HFFc6 (cell line): ENCODE measurements at regions not wholly inside any gene's neighbourhood (a gene's known extent, or its start where the extent isn't known, plus 50 kb on each side); places are given as distances from the start of the nearest gene placed in this dataset.

Experiments used
- DNase-seq: peaks from one replicate; pipeline ENCODE4 v3.0.0-alpha.2; 2018
- H3K27ac Mint-ChIP-seq: 2 replicates; pipeline ENCODE4 v1.8.0; 2020; ENCODE audit warnings: mild to moderate bottlenecking, mixed read lengths
- H3K27me3 Mint-ChIP-seq: 2 replicates; pipeline ENCODE4 v1.8.0; 2021; ENCODE audit warnings: mild to moderate bottlenecking, moderate library complexity, mixed read lengths; ENCODE audit not compliant: insufficient read depth
- H3K36me3 Mint-ChIP-seq: 2 replicates; pipeline ENCODE4 v1.8.0; 2021; ENCODE audit warnings: low read depth, mixed read lengths
- H3K4me1 Mint-ChIP-seq: 2 replicates; pipeline ENCODE4 v1.8.0; 2020; ENCODE audit warnings: low read depth, mixed read lengths
- H3K4me3 Mint-ChIP-seq: 2 replicates; pipeline ENCODE4 v1.8.0; 2020; ENCODE audit warnings: mild to moderate bottlenecking, moderate library complexity, mixed read lengths
- H3K9me3 Mint-ChIP-seq: 2 replicates; pipeline ENCODE4 v1.8.0; 2020; ENCODE audit warnings: mild to moderate bottlenecking, mixed read lengths
- TF ChIP-seq, protein P1 (sequence below): fragments of 200-600 bp; sonication (generic); IDR thresholded peaks from 2 replicates; pipeline ENCODE4 v1.5.0; 2021; ENCODE audit warnings: antibody characterized with exemption, mild to moderate bottlenecking

DNA sequence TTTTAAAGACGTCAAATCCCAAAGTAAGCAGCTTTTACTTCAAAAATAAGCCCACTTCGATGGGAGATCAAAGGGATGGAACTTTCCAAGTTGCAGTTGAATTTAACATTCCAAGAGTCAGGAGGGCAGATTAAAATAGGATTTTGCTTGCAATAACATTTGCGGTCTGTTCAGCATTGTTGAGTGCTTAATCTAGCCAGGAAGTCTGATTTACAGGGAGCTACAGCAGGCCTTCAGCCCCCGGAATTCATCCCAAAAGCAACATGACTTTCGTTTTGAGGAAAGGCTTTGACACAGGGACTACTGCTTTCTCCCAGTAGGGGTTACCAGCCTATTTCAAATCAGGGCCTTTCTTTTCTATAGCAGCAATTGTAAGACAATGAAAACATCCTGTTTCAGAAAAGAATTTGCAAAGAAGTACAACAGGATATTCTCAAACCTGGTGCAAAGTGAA, 279.6 kb upstream of the PITRM1 start:
- peak; percentile 94 for DNase-seq
- H3K27ac Mint-ChIP-seq: peak overlapping the region; percentile 92
- TF ChIP-seq, protein P1, sequence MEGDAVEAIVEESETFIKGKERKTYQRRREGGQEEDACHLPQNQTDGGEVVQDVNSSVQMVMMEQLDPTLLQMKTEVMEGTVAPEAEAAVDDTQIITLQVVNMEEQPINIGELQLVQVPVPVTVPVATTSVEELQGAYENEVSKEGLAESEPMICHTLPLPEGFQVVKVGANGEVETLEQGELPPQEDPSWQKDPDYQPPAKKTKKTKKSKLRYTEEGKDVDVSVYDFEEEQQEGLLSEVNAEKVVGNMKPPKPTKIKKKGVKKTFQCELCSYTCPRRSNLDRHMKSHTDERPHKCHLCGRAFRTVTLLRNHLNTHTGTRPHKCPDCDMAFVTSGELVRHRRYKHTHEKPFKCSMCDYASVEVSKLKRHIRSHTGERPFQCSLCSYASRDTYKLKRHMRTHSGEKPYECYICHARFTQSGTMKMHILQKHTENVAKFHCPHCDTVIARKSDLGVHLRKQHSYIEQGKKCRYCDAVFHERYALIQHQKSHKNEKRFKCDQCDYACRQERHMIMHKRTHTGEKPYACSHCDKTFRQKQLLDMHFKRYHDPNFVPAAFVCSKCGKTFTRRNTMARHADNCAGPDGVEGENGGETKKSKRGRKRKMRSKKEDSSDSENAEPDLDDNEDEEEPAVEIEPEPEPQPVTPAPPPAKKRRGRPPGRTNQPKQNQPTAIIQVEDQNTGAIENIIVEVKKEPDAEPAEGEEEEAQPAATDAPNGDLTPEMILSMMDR: peak; percentile 73
- H3K4me3 Mint-ChIP-seq: peak overlapping the region; percentile 83
- peaks cover 4% of the 10 kb centered on the region; the same call in 1 of the 2 replicates for H3K27me3 Mint-ChIP-seq
- H3K36me3 Mint-ChIP-seq: no peaks in the 10 kb centered on the region
- no peaks in the 10 kb centered on the region for H3K9me3 Mint-ChIP-seq
- peaks cover 52% of the 10 kb centered on the region for H3K4me1 Mint-ChIP-seq

DNA sequence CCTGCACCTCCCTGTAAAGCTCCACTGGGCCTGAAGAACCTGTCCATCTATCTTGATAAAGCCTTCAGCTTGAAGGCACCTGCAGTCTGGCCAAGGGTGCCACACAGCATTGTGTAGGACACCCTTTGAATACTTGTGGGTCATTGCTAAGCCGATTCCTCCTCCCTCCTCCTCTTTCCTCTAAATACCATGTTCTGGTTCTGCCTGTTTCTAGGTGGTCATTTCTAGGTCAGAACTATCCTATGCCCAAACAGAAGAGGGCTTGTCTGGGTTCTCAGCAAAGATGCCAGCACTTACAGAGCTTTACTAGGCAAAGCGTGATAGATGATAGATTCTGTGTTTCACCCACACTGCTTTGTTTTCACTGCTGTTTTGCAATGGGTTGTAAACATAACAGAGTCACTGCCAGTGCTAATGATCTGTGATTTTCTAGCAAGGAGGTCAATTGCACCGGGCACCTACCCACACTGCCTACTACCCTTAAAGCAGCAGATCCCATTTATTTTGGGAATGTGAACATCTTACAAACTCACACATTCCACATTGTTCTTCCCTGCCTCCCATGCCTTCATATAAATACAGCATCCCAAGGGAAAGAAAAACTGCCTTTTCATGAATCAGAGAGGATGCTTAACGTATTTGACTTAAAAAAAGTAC, 279.1 kb upstream of the PITRM1 start:
- peaks cover 52% of the 10 kb centered on the region for H3K4me1 Mint-ChIP-seq
- peak overlapping the region; percentile 83 for H3K4me3 Mint-ChIP-seq
- TF ChIP-seq, protein P1: no peak
- no peaks in the 10 kb centered on the region for H3K9me3 Mint-ChIP-seq
- H3K27ac Mint-ChIP-seq: peak overlapping the region; percentile 92
- H3K36me3 Mint-ChIP-seq: no peaks in the 10 kb centered on the region
- H3K27me3 Mint-ChIP-seq: peaks cover 4% of the 10 kb centered on the region; the same call in 1 of the 2 replicates
- no peak for DNase-seq

DNA sequence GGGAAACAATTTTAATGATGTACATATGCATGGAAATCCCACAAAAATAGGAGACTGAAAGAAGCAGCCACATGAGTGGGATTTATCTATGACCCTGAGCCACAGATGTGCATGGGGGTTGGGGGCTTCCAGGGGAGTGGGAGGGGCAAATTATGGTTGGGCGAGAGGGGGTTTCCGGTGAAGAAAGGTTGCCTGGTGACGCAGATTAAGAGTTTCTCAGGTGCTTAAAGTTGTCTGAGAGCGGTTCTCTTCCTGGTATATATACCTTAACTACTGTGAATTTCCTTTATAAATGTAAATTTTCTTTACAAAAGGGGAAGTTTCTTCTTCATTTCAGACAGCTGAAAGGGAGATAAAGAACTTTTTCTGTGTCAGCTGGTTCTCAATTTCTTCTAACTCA, 273.6 kb upstream of the PITRM1 start:
- Mint-ChIP-seq H3K9me3 (no peaks in the 10 kb centered on the region), H3K4me3 (no peak overlapping the region), H3K27ac (no peak overlapping the region), H3K4me1 (peaks cover 16% of the 10 kb centered on the region), H3K27me3 (peaks cover 7% of the 10 kb centered on the region), H3K36me3 (no peaks in the 10 kb centered on the region)
- no peak for DNase-seq
- TF ChIP-seq, protein P1: no peak

DNA sequence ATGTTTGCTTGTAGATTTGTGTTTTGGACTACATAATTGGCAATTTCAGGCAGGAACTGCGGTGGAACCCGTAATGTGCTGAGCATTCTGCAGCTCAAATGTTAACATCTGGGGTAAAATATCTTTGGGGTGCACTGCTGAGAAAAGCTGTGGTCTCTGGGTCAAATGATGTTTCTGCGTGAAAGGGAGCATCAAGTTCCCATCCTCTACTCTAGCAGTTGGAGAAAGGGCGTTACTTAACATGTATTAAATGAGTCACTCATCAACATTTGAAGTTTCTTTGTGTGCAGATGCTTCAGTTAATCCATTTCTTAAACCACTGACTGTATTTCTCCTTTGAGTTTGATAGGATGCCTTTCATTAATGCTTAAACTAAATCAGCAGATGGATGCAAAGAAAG, 273.1 kb upstream of the PITRM1 start:
- no peak for DNase-seq
- Mint-ChIP-seq H3K4me3 (no peak overlapping the region), H3K36me3 (no peaks in the 10 kb centered on the region)

DNA sequence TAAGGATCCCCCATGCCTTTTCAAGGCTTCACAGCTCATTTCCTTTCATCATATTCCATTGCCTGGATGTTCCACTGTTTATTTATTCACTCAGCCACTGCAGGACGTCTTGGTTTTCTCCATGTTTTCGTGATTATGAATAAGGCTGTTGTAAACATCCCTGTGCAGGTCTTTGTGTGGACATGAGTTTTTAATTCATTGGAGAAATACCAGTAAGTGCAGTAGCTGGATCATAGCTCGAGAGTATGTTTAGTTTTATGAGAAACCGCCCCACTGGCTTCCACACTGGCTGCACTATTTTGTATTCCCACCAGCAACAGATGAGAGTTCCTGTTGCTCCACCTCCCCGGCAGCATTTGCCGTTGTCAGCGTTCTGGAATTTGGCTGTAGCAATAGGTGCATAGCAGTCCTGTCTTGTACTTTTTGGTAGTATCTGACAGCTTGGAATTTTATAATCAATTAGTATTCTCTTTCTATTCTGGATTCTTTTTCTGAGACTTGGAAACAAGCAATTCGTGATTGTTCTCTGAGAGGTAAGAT, 269.9 kb upstream of the PITRM1 start:
- TF ChIP-seq, protein P1: no peak
- no peak overlapping the region for H3K27ac Mint-ChIP-seq

More for the DNA sequence above, 273.1 kb upstream of the PITRM1 start:
- Mint-ChIP-seq H3K9me3 (no peaks in the 10 kb centered on the region), H3K27me3 (peaks cover 7% of the 10 kb centered on the region), H3K27ac (no peak overlapping the region), H3K4me1 (peaks cover 11% of the 10 kb centered on the region)
- TF ChIP-seq, protein P1: no peak

More for the DNA sequence above, 269.9 kb upstream of the PITRM1 start:
- peaks cover 15% of the 10 kb centered on the region for H3K4me1 Mint-ChIP-seq
- no peaks in the 10 kb centered on the region for H3K36me3 Mint-ChIP-seq
- DNase-seq: no peak
- no peak overlapping the region for H3K4me3 Mint-ChIP-seq
- H3K9me3 Mint-ChIP-seq: no peaks in the 10 kb centered on the region
- H3K27me3 Mint-ChIP-seq: peaks cover 3% of the 10 kb centered on the region
